Panc1 (cell line): ENCODE measurements at regions not wholly inside any gene's neighbourhood (a gene's known extent, or its start where the extent isn't known, plus 50 kb on each side); places are given as distances from the start of the nearest gene placed in this dataset.

ENCODE experiments used
- ATAC-seq: fragments of 200-7000 bp; cut with Tn5 transposase; 2 replicates; pipeline ENCODE4 v1.9.1; 2020; ENCODE audit warnings: mild to moderate bottlenecking, moderate library complexity
- BruUV-seq: library from RNA; stranded (reverse); fragments of 400-500 nt; replicated peaks from 2 replicates; lab custom pipeline; 2021; lab: Mats Ljungman, UMichigan
- CTCF ChIA-PET: fragments of 300-600 bp; sonication (Branson Sonifier 250); formaldehyde crosslinking; loops from one replicate; lab custom pipeline; 2022; ENCODE audit warnings: antibody characterized with exemption; lab: Charles Lee
- POLR2A ChIA-PET: fragments of 300-600 bp; sonication (Branson Sonifier 250); formaldehyde crosslinking; loops from one replicate; lab custom pipeline; 2022; ENCODE audit warnings: antibody characterized with exemption; lab: Charles Lee
- DNase-seq: peaks from one replicate; pipeline ENCODE4 v3.0.0-alpha.2; 2010; ENCODE audit warnings: low read depth, low spot score
- H3K27ac ChIP-seq: 2 replicates; pipeline ENCODE4 v1.5.1; 2011; ENCODE audit warnings: mild to moderate bottlenecking, low read length, inconsistent platforms
- H3K27me3 ChIP-seq: fragments of 200-500 bp; sonication (Bioruptor generic); 2 replicates; pipeline ENCODE4 v1.6.0; 2014; ENCODE audit warnings: low read length, inconsistent platforms; ENCODE audit not compliant: control insufficient read depth, insufficient read depth
- H3K36me3 ChIP-seq: fragments of 200-500 bp; sonication (Bioruptor generic); 2 replicates; pipeline ENCODE4 v1.5.1; 2014; ENCODE audit warnings: inconsistent platforms, mild to moderate bottlenecking, low read length, moderate library complexity; ENCODE audit not compliant: control insufficient read depth, insufficient read depth
- H3K4me1 ChIP-seq: 2 replicates; pipeline ENCODE4 v1.5.1; 2011; ENCODE audit warnings: inconsistent platforms, mild to moderate bottlenecking, low read length, moderate library complexity; ENCODE audit not compliant: control insufficient read depth, insufficient read depth
- H3K4me3 ChIP-seq, 2 experiments: 2 replicates each; pipeline ENCODE4 v1.5.1; 2011 to 2012; ENCODE audit warnings: low read depth in 2 of 2, low read length in 2 of 2, mild to moderate bottlenecking in 2 of 2, inconsistent platforms in 1 of 2, moderate library complexity in 1 of 2
- H3K9me3 ChIP-seq: fragments of 200-500 bp; sonication (Bioruptor generic); 2 replicates; pipeline ENCODE4 v1.5.1; 2014; ENCODE audit warnings: low read depth, mild to moderate bottlenecking, inconsistent platforms, low read length, moderate library complexity; ENCODE audit not compliant: control insufficient read depth, insufficient read depth
- POLR2AphosphoS5 ChIP-seq: IDR thresholded peaks from 2 replicates; pipeline ENCODE4 v1.6.1; 2012; ENCODE audit warnings: mild to moderate bottlenecking, low read depth, low read length, moderate library complexity
- SIN3A ChIP-seq: IDR thresholded peaks from 2 replicates; pipeline ENCODE4 v1.6.1; 2012; ENCODE audit warnings: low read depth, mild to moderate bottlenecking, low read length, moderate library complexity, borderline replicate concordance; ENCODE audit not compliant: insufficient read depth
- TCF7L2 ChIP-seq: IDR thresholded peaks from 2 replicates; pipeline ENCODE4 v1.6.1; 2011; ENCODE audit warnings: mild to moderate bottlenecking, low read depth, low read length, inconsistent platforms
- in situ Hi-C: cut with HindIII; loops from 2 replicates; pipeline ENCODE4 v1.10.0; 2016; ENCODE audit warnings: low sequenced_read_pairs, low pct_unique_long_range_greater_than_20kb
- intact Hi-C: fragments of 100-400 bp; cut with micrococcal nuclease; formaldehyde crosslinking; loops from one replicate; pipeline ENCODE4 v1.10.0; 2022; ENCODE audit not compliant: unreplicated experiment
- TF ChIP-seq, protein P1 (sequence below): fragments of 450-650 bp; IDR thresholded peaks from 2 replicates; pipeline ENCODE4 v1.5.1; 2017; ENCODE audit warnings: mild to moderate bottlenecking
- TF ChIP-seq, protein P2 (sequence below), 2 experiments: IDR thresholded peaks; 2 replicates each; pipeline ENCODE4 v1.6.1; 2011 to 2012; ENCODE audit warnings: low read depth in 2 of 2, control low read depth in 1 of 2, low read length in 1 of 2, mild to moderate bottlenecking in 1 of 2, moderate library complexity in 1 of 2; ENCODE audit not compliant: insufficient read depth in 1 of 2

DNA sequence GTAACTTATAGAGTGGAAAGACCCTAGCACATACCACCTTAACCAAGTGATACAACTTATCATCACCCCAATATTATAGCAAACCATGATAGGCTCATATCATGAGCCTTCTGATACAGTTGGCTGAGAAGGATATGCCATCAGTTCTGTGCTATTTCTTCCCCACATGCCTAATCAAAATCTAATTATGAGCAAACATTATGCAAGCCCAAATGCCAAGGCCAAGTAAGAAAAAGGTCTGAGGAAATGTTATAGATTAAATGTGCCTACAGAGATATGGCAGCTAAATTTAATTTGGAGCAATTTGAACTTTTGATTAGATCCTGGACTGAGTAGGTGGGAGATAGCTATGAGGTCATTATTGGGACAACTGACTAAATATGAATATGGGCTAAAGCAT is 225.9 kb upstream of the PMFBP1 start:
- TF ChIP-seq TCF7L2 (no peak), SIN3A (no peak), POLR2AphosphoS5 (no peak)
- TF ChIP-seq, protein P1, sequence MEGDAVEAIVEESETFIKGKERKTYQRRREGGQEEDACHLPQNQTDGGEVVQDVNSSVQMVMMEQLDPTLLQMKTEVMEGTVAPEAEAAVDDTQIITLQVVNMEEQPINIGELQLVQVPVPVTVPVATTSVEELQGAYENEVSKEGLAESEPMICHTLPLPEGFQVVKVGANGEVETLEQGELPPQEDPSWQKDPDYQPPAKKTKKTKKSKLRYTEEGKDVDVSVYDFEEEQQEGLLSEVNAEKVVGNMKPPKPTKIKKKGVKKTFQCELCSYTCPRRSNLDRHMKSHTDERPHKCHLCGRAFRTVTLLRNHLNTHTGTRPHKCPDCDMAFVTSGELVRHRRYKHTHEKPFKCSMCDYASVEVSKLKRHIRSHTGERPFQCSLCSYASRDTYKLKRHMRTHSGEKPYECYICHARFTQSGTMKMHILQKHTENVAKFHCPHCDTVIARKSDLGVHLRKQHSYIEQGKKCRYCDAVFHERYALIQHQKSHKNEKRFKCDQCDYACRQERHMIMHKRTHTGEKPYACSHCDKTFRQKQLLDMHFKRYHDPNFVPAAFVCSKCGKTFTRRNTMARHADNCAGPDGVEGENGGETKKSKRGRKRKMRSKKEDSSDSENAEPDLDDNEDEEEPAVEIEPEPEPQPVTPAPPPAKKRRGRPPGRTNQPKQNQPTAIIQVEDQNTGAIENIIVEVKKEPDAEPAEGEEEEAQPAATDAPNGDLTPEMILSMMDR = no peak
- TF ChIP-seq, protein P2, sequence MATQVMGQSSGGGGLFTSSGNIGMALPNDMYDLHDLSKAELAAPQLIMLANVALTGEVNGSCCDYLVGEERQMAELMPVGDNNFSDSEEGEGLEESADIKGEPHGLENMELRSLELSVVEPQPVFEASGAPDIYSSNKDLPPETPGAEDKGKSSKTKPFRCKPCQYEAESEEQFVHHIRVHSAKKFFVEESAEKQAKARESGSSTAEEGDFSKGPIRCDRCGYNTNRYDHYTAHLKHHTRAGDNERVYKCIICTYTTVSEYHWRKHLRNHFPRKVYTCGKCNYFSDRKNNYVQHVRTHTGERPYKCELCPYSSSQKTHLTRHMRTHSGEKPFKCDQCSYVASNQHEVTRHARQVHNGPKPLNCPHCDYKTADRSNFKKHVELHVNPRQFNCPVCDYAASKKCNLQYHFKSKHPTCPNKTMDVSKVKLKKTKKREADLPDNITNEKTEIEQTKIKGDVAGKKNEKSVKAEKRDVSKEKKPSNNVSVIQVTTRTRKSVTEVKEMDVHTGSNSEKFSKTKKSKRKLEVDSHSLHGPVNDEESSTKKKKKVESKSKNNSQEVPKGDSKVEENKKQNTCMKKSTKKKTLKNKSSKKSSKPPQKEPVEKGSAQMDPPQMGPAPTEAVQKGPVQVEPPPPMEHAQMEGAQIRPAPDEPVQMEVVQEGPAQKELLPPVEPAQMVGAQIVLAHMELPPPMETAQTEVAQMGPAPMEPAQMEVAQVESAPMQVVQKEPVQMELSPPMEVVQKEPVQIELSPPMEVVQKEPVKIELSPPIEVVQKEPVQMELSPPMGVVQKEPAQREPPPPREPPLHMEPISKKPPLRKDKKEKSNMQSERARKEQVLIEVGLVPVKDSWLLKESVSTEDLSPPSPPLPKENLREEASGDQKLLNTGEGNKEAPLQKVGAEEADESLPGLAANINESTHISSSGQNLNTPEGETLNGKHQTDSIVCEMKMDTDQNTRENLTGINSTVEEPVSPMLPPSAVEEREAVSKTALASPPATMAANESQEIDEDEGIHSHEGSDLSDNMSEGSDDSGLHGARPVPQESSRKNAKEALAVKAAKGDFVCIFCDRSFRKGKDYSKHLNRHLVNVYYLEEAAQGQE (IDR thresholded peaks at IDR 0.05; ENCODE audit: insufficient read depth in 1 of 2, low read depth in 2 of 2, low read length in 1 of 2) = no peak
- ChIA-PET CTCF (no interaction called here), POLR2A (no interaction called here)
- intact Hi-C loops (no loop called here), in situ Hi-C loops (no loop called here)
- no peak for DNase-seq
- Histone ChIP-seq H3K36me3 (no peaks in the 10 kb centered on the region), H3K4me1 (no peaks in the 10 kb centered on the region), H3K4me3 (no peak overlapping the region), H3K9me3 (0 out of 2 replicates have a peak, but pooled peaks cover 3% of the 10 kb centered on the region), H3K27ac (no peak overlapping the region), H3K27me3 (no peaks in the 10 kb centered on the region)
- ATAC-seq = no peak
- no TSS peak for BruUV-seq

DNA sequence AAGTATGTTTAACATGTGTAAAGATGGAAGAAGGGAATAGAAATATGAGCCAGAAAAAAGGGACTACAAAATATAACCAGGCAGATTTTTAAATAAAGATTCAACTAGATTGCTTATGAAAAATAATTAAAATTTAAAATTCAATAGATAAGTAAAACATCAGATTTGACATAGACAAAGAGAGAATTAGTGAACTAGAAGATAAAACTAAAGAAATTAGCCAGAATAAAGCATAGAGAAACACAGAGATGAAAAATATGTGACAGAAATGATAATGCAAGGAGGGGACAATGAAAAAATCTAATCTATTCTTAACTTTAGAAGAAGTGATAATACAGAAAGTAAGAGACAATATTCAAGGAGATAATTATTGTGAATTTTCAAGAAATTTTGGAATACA is 222.6 kb upstream of the PMFBP1 start:
- CTCF ChIA-PET = no interaction called here
- Histone ChIP-seq H3K36me3 (no peaks in the 10 kb centered on the region), H3K27me3 (no peaks in the 10 kb centered on the region), H3K27ac (no peak overlapping the region), H3K4me1 (no peaks in the 10 kb centered on the region), H3K4me3 (no peak overlapping the region), H3K9me3 (0 out of 2 replicates have a peak, but pooled peaks cover 3% of the 10 kb centered on the region)
- POLR2A ChIA-PET = no interaction called here
- no TSS peak for BruUV-seq
- intact Hi-C loops (no loop called here), in situ Hi-C loops (no loop called here)
- ATAC-seq = no peak
- TF ChIP-seq POLR2AphosphoS5 (no peak), TCF7L2 (no peak), SIN3A (no peak)
- TF ChIP-seq, protein P1 = no peak
- TF ChIP-seq, protein P2 (IDR thresholded peaks at IDR 0.05; ENCODE audit: insufficient read depth in 1 of 2, low read depth in 2 of 2, low read length in 1 of 2) = no peak
- DNase-seq = no peak
